Activated CD4-positive, alpha-beta T cell treated with anti-CD3 and anti-CD28 coated beads, Interleukin-2, amount 10 ng/mL, durations not matched to agents 7 days and 5 days (primary cell): ENCODE measurements at regions not wholly inside any gene's neighbourhood (a gene's known extent, or its start where the extent isn't known, plus 50 kb on each side); places are given as distances from the start of the nearest gene placed in this dataset.

Experiments
- CTCF ChIA-PET: fragments of 350-600 bp; sonication (Branson Sonifier 250); formaldehyde crosslinking; loops from one replicate; lab custom pipeline; 2021; ENCODE audit warnings: antibody characterized with exemption; lab: Charles Lee
- POLR2A ChIA-PET: fragments of 350-600 bp; sonication (Branson Sonifier 250); formaldehyde crosslinking; loops from one replicate; lab custom pipeline; 2021; ENCODE audit warnings: antibody characterized with exemption; lab: Charles Lee
- DNase-seq: peaks from one replicate; pipeline ENCODE4 v3.0.0-alpha.2; 2020
- H3K27ac Mint-ChIP-seq: one replicate; pipeline ENCODE4 v1.8.0; 2021; ENCODE audit warnings: mild to moderate bottlenecking, moderate library complexity, mixed read lengths
- H3K27me3 Mint-ChIP-seq: one replicate; pipeline ENCODE4 v1.8.0; 2021; ENCODE audit warnings: mixed read lengths
- H3K36me3 Mint-ChIP-seq: one replicate; pipeline ENCODE4 v1.8.0; 2021; ENCODE audit warnings: low read depth, mixed read lengths
- H3K4me1 Mint-ChIP-seq: one replicate; pipeline ENCODE4 v1.8.0; 2021; ENCODE audit warnings: mixed read lengths
- H3K4me3 Mint-ChIP-seq: one replicate; pipeline ENCODE4 v1.8.0; 2021; ENCODE audit warnings: mild to moderate bottlenecking, moderate library complexity, mixed read lengths
- H3K9me3 Mint-ChIP-seq: one replicate; pipeline ENCODE4 v1.8.0; 2021; ENCODE audit warnings: mixed read lengths

DNA sequence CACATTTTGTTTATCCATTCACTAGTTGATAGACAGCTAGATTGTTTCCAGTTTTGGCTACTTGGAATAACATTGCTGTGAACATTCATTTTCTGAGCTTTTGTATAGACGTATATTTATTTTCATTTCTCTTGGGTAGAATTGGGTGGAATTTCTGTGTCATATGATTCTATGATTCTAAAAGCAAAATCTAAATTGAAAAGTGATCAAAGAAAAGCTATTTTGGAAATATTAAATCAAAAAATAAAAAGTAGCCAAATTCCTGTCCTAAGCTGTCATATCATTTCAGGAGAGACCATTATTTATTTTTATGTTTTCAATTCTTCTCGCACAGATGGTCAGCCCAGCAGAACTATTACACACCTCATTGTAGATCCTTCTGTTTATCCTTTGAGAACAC, 229.2 kb downstream of the COL12A1 start:
- no peak for DNase-seq
- Mint-ChIP-seq H3K27me3 (no peaks in the 10 kb centered on the region), H3K36me3 (no peaks in the 10 kb centered on the region), H3K4me1 (no peaks in the 10 kb centered on the region), H3K4me3 (no peak overlapping the region), H3K9me3 (no peaks in the 10 kb centered on the region), H3K27ac (no peak overlapping the region)
- CTCF ChIA-PET: no interaction called here
- POLR2A ChIA-PET: no interaction called here

DNA sequence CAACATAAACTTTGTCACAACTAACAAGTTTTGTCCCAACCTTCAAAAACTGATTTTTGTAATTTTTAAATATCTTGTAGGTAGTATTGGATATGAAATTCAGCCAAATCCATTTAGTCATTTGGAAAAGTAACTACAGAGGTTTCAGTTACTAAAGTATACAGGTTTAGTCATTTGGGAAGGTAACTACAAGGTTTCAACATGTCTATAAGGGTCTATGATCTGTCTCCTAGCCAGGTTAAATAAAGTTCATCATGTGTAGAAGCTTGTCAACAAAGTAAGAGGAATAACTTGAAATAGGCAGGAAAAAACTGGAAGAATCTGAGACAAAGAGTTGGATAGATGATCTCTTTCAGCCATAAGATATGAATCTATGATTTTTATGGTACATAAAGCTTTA, 229.8 kb downstream of the COL12A1 start:
- POLR2A ChIA-PET: no interaction called here
- Mint-ChIP-seq H3K27ac (no peak overlapping the region), H3K36me3 (no peaks in the 10 kb centered on the region), H3K9me3 (no peaks in the 10 kb centered on the region), H3K4me3 (no peak overlapping the region), H3K27me3 (no peaks in the 10 kb centered on the region), H3K4me1 (no peaks in the 10 kb centered on the region)
- CTCF ChIA-PET: no interaction called here
- no peak for DNase-seq

DNA sequence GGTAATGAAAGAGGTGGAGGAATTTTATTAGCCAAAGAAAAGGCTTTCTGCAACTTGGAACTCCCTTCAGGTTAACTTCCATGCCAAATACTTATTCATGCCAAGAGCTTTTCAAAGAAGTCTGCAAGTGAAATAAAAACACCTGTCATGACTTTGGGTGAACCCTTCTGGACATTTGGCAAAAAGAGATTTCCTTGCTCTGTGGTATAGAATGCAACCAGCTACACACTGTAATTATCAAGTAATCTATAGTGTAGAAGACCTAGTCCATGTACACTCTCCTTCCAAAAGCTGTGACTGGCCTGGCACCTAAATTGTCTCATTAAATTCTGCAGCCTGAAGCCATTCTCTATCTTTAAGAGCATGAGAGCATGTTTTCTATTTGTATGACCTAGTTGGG, 232.3 kb downstream of the COL12A1 start:
- POLR2A ChIA-PET: no interaction called here
- CTCF ChIA-PET: no interaction called here
- Mint-ChIP-seq H3K27me3 (no peaks in the 10 kb centered on the region), H3K36me3 (no peaks in the 10 kb centered on the region), H3K4me1 (no peaks in the 10 kb centered on the region), H3K27ac (no peak overlapping the region), H3K4me3 (no peak overlapping the region), H3K9me3 (no peaks in the 10 kb centered on the region)
- DNase-seq: no peak

DNA sequence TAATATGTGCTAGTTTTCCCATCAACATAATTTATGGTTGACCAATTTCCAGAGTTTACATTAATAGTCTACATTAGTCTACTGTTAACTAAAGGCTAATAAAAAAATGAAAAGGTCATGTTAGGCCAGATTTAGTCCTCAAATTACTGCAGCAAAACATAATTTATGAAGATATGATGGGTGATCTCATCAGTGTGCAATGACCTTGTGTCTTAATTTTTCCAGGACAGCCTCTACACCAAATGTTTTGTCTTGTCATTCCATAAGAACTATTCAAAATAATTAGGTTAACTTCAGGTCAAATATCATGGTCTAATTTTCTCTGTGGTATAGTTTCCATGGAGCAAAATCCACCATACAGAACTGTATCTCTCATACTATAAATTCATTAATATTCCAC, 234.2 kb downstream of the COL12A1 start:
- no peaks in the 10 kb centered on the region for H3K36me3 Mint-ChIP-seq
- ChIA-PET POLR2A (no interaction called here), CTCF (no interaction called here)
- no peaks in the 10 kb centered on the region for H3K4me1 Mint-ChIP-seq
- H3K27me3 Mint-ChIP-seq: no peaks in the 10 kb centered on the region
- H3K9me3 Mint-ChIP-seq: no peaks in the 10 kb centered on the region
- no peak for DNase-seq
- H3K4me3 Mint-ChIP-seq: no peak overlapping the region
- H3K27ac Mint-ChIP-seq: no peak overlapping the region

DNA sequence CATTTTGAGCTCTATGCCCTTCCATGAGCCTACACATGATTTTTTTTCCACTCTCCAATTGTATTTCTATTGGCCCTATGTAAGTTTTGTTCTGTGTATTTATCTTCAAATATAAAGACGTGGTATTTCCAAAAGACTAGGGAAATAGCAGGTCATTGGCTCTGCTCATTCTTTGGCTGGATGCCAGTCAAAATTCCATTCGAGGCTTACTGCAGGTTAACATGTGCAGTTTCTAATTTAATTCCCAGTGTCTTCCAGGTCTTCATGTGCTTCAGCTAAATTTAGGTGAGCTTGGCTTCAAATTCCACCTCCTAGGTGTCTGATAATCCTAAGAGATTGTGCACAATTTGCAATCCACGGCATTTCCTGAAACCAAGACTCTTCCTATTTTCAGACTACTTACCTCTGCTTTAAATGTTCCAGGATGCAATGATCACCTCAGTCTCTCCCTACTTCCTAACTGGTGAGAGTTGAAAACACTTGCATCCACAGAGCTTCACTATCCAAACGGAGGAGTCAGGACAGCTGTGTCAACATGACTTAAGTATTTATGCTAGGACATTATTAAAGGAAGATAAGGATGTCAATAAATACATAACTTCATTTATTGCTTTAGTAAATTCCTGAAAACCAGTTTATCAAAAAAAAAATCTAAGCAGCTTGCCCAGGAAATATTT, 236.1 kb downstream of the COL12A1 start:
- ChIA-PET CTCF (no interaction called here), POLR2A (no interaction called here)
- H3K4me1 Mint-ChIP-seq: no peaks in the 10 kb centered on the region
- no peak overlapping the region for H3K27ac Mint-ChIP-seq
- no peak for DNase-seq
- H3K36me3 Mint-ChIP-seq: no peaks in the 10 kb centered on the region
- no peaks in the 10 kb centered on the region for H3K27me3 Mint-ChIP-seq
- no peaks in the 10 kb centered on the region for H3K9me3 Mint-ChIP-seq
- no peak overlapping the region for H3K4me3 Mint-ChIP-seq

DNA sequence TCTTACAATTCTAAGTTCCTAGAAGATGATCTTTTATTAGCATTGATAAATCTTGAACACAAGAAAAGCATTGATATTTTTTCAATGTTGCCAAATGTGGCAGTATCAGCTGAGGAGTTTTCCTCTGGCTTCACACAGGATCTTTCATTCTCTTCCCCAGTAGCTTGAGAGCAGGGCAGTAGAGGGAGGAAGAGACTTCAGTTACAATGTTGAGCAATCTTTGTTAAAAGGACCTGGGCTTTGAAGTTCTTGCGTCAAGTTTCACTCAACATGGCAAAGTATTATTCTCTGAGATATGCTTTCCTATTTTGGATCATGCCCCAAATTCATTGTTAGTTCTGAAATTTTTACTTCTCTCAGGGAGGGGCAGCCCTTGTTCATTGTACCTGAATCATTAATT, 238.0 kb downstream of the COL12A1 start:
- DNase-seq: no peak
- Mint-ChIP-seq H3K4me1 (no peaks in the 10 kb centered on the region), H3K4me3 (no peak overlapping the region), H3K36me3 (no peaks in the 10 kb centered on the region), H3K27ac (no peak overlapping the region), H3K9me3 (no peaks in the 10 kb centered on the region), H3K27me3 (no peaks in the 10 kb centered on the region)
- ChIA-PET POLR2A (interaction anchor here (0.6 kb wide), 1 partner anchor 19 kb away, joined by 4 read pairs; no protein-coding TSS in a partner anchor), CTCF (no interaction called here)

DNA sequence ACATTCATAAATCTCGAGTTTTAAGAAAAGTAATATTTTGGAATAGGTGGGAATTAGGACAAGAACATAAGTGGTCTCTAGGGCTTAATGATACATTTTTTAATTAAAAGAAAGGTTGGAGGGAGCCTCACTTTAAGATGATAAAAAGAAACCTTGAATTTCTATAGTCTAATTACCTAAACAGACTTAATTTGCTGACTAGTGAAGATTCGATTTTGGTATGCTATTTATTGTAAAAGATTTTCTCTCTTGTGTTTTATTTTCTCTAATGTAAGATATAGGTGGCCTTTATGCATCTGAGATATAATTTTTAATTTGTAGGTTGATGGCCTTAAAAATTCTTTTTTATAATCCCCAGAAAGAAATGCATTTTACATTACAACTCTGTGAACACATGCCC, 239.1 kb downstream of the COL12A1 start:
- no peaks in the 10 kb centered on the region for H3K36me3 Mint-ChIP-seq
- CTCF ChIA-PET: no interaction called here
- H3K9me3 Mint-ChIP-seq: no peaks in the 10 kb centered on the region
- no peak overlapping the region for H3K4me3 Mint-ChIP-seq
- H3K27me3 Mint-ChIP-seq: no peaks in the 10 kb centered on the region
- H3K27ac Mint-ChIP-seq: no peak overlapping the region
- POLR2A ChIA-PET: no interaction called here
- DNase-seq: no peak
- no peaks in the 10 kb centered on the region for H3K4me1 Mint-ChIP-seq

DNA sequence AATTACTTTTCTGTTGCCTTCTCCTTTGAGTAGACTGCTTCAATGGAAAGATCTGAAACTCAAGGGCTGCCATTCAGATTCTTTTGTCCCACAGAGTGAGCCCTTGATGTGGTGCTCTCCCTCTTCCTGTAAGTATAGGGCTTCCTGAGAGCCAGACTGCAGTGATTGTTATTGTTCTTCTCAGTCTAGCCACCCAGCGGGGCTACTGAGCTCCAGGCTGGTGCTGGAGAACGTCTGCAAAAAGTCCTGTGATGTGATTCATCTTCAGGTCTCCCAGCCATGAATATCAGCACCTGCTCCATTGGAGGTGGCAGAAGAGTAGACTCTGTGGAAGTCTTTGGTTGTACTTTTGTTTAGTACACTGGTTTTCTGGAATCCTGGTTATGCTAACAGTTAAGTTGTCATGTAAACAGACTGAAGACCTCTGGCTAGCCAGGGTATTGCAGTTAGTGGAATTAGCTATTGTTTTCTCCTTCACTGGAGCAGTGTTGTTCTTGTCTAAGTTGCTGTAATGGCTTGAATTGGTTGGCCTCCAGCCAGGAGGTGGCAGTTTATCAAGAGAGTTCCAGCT, 240.9 kb downstream of the COL12A1 start:
- H3K36me3 Mint-ChIP-seq: no peaks in the 10 kb centered on the region
- no peaks in the 10 kb centered on the region for H3K4me1 Mint-ChIP-seq
- no peaks in the 10 kb centered on the region for H3K27me3 Mint-ChIP-seq
- H3K9me3 Mint-ChIP-seq: no peaks in the 10 kb centered on the region
- H3K4me3 Mint-ChIP-seq: no peak overlapping the region
- H3K27ac Mint-ChIP-seq: no peak overlapping the region
- CTCF ChIA-PET: no interaction called here
- POLR2A ChIA-PET: no interaction called here
- no peak for DNase-seq

DNA sequence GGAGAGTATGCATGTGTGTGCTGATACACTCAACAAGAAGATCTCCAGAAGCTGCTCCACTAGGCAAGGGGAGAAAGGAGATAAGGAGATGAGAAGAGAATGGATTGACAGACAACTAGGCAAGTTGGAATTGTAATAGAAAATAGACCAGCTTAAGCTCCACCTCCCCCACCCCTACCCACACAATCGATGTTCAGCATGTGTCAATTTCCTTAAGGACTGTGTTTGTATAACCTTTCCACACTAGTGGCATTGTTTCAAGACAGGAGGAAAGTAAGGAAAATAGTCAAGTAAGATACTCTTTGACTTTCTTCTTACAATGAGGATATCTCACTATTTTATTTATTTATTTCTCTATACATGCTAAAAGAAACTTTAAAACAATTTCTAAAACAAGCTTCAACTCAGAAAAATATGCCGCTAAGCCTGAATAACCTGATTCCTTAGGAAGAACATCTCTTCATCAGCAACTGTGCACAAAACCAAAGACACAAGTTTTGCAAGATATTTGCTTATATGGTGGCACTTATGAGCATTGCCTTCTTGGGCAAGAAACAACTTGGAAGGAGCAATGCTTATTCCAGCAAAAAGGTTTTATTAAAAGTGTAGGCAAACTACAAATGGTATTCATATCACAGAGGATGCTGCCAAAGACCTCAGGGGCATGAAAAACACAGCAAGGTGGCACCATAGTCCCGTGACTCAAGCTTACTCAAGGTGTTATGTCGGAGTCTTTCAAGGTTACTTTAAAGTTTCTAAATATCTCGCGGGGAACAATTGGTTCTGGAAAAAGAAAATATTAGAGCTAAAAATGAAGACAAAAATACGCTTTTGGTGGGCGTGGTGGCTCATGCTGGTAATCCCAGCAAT, 249.1 kb downstream of the COL12A1 start:
- H3K4me1 Mint-ChIP-seq: no peaks in the 10 kb centered on the region
- ChIA-PET CTCF (no interaction called here), POLR2A (no interaction called here)
- no peaks in the 10 kb centered on the region for H3K27me3 Mint-ChIP-seq
- no peak for DNase-seq
- H3K4me3 Mint-ChIP-seq: no peak overlapping the region
- H3K36me3 Mint-ChIP-seq: no peaks in the 10 kb centered on the region
- peaks cover 2% of the 10 kb centered on the region for H3K9me3 Mint-ChIP-seq
- no peak overlapping the region for H3K27ac Mint-ChIP-seq

DNA sequence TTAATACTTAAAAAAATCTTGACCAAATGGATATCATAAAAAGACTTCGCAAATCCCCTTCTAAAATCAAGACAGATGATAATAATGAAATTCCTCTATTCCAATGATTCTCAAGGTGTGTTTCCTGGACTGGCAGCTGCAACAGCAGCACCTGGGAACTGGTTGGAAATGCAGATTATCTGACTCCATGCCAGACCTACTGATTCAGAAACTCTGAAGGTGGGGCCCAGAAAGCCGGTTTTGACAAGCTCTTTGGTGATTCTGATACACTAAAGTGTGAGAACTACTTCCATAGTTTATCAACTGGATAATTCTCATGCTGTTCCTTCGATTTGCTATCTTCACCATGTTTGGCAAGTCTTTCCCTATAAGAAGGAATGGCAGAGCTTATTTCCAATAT, 252.1 kb downstream of the COL12A1 start:
- Mint-ChIP-seq H3K4me3 (no peak overlapping the region), H3K27ac (no peak overlapping the region), H3K27me3 (no peaks in the 10 kb centered on the region), H3K9me3 (peaks cover 2% of the 10 kb centered on the region), H3K4me1 (no peaks in the 10 kb centered on the region), H3K36me3 (no peaks in the 10 kb centered on the region)
- DNase-seq: no peak
- POLR2A ChIA-PET: interaction anchor here (0.6 kb wide), 1 partner anchor 377 kb away, joined by 3 read pairs; no protein-coding TSS in a partner anchor
- CTCF ChIA-PET: no interaction called here

DNA sequence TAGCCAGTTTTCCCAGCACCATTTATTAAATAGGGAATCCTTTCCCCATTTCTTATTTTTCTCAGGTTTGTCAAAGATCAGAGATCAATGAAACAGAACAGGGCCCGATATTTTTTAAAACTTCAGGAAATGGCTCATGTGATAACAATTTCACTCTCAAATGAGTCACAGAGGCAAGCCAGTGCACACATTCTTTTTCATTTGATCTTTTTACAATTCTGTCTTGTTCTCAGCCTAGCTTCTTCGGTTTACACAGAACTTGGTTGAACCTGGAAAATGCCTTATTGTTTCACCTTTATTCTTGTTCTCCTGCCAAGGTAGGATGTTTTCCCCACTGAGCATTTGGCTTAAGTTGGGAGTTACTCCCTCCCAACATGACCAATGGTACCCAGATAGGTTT, 258.9 kb downstream of the COL12A1 start:
- Mint-ChIP-seq H3K27ac (no peak overlapping the region), H3K4me1 (no peaks in the 10 kb centered on the region)
- POLR2A ChIA-PET: no interaction called here

DNA sequence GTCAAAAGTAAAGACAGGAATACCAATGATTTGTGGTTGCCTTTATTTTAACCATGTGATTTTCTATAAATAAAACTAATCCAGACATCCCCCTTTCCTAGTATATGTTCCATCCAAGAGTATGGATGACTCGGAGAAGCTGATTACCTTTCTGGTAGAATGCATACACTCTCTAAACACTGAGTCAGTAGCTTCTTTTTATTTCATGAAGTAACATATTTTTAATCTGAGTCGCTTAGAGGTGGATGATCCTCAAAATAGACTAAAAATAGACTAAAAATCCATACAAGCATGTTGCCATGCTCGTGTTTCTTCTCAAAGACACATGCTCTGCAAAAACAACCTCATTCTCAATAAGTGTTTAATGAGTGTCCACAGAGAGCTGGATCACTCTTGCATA, 263.7 kb downstream of the COL12A1 start:
- CTCF ChIA-PET: no interaction called here
- H3K4me1 Mint-ChIP-seq: no peaks in the 10 kb centered on the region

More for the DNA sequence above, 258.9 kb downstream of the COL12A1 start:
- Mint-ChIP-seq H3K36me3 (no peaks in the 10 kb centered on the region), H3K27me3 (no peaks in the 10 kb centered on the region), H3K4me3 (no peak overlapping the region), H3K9me3 (no peaks in the 10 kb centered on the region)
- DNase-seq: no peak
- CTCF ChIA-PET: no interaction called here

DNA sequence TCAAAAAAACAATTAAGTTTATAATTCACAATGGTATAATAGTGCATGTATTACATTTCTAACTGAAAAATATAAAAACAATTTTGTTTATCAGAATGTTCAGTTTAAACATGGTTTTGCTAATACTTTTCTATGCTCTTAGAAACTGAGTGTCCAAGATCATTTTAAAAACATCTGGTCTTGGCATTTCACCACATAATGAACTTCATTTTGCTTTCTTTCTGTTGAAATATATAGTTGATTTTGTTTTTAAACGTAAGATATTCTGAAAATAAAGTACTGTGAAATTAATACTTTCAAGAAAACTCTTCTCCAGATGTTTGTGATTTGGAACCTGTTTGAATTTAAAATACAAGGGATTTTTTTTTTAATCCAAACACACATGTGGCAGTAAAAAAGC, 264.4 kb downstream of the COL12A1 start:
- H3K27me3 Mint-ChIP-seq: no peaks in the 10 kb centered on the region
- no peaks in the 10 kb centered on the region for H3K9me3 Mint-ChIP-seq
- no peak overlapping the region for H3K27ac Mint-ChIP-seq

More for the DNA sequence above, 263.7 kb downstream of the COL12A1 start:
- no peak for DNase-seq
- POLR2A ChIA-PET: no interaction called here
- Mint-ChIP-seq H3K4me3 (no peak overlapping the region), H3K36me3 (no peaks in the 10 kb centered on the region), H3K27ac (no peak overlapping the region), H3K9me3 (no peaks in the 10 kb centered on the region), H3K27me3 (no peaks in the 10 kb centered on the region)

More for the DNA sequence above, 264.4 kb downstream of the COL12A1 start:
- ChIA-PET CTCF (no interaction called here), POLR2A (no interaction called here)
- no peaks in the 10 kb centered on the region for H3K4me1 Mint-ChIP-seq
- no peak overlapping the region for H3K4me3 Mint-ChIP-seq
- no peaks in the 10 kb centered on the region for H3K36me3 Mint-ChIP-seq
- DNase-seq: no peak
